K562 (cell line): ENCODE measurements at regions not wholly inside any gene's neighbourhood (a gene's known extent, or its start where the extent isn't known, plus 50 kb on each side); places are given as distances from the start of the nearest gene placed in this dataset.

ENCODE experiments used
- ATAC-seq: fragments of 200-7000 bp; cut with Tn5 transposase; 3 replicates; pipeline ENCODE4 v1.9.1; 2020; ENCODE audit warnings: moderate library complexity
- BruUV-seq: library from RNA; stranded (reverse); fragments of 400-500 nt; replicated peaks from 2 replicates; lab custom pipeline; 2021; lab: Mats Ljungman, UMichigan
- CTCF ChIA-PET: fragments of 300-600 bp; formaldehyde crosslinking; extraction: SDS; loops from one replicate; lab custom pipeline; 2021; ENCODE audit warnings: low intra/inter-chr PET ratio; lab: Yijun Ruan, JAX
- POLR2A ChIA-PET: fragments of 300-600, 350-650 bp; sonication (Branson Sonifier 250); formaldehyde crosslinking; extraction: SDS; loops from one replicate; lab custom pipeline; 2021; ENCODE audit warnings: antibody characterized with exemption, inconsistent platforms; lab: Yijun Ruan, JAX
- DNase-seq, 4 experiments: peaks; one replicate each; pipeline versions ENCODE4 v3.0.0 to v3.0.0-alpha.2; 2011 to 2018; ENCODE audit warnings: low spot score in 3 of 4, mixed read lengths in 3 of 4; ENCODE audit errors: extremely low read depth in 1 of 4
- FAIRE-seq: peaks from 2 replicates; lab custom pipeline; 2011; peaks lifted over from hg19 to GRCh38; lab: Jason Lieb, UNC
- H2AFZ ChIP-seq: 2 replicates; pipeline ENCODE4 v1.6.0; 2011; ENCODE audit warnings: low read depth, low read length, control low read depth, inconsistent platforms
- H3K27ac ChIP-seq: fragments of 200-600 bp; 3 replicates; pipeline ENCODE4 v1.8.0; 2011; ENCODE audit warnings: low read depth, mild to moderate bottlenecking, control low read depth, inconsistent platforms, low read length, moderate library complexity, mixed read lengths; ENCODE audit errors: extremely low read depth
- H3K27me3 ChIP-seq, 2 experiments: fragments of 300-600 bp in 1 of 2; 2 replicates in 1 of 2; 3 replicates in 1 of 2; pipeline versions ENCODE4 v1.6.0 to v1.8.0; 2011; ENCODE audit warnings: inconsistent platforms in 2 of 2, low read length in 2 of 2, mild to moderate bottlenecking in 1 of 2, mixed read lengths in 1 of 2, moderate library complexity in 1 of 2; ENCODE audit not compliant: control insufficient read depth in 2 of 2, insufficient read depth in 2 of 2
- H3K36me3 ChIP-seq: fragments of 300-600 bp; 3 replicates; pipeline ENCODE4 v1.8.0; 2011; ENCODE audit warnings: mild to moderate bottlenecking, low read length, inconsistent platforms; ENCODE audit not compliant: control insufficient read depth, insufficient read depth
- H3K4me1 ChIP-seq, 2 experiments: fragments of 200-600 bp in 1 of 2; replicated peaks in 1 of 2; 2 replicates in 1 of 2; 3 replicates in 1 of 2; pipeline versions ENCODE4 v1.5.1 to v1.8.0; 2011; ENCODE audit warnings: inconsistent platforms in 2 of 2, low read length in 2 of 2, mild to moderate bottlenecking in 1 of 2, mixed read lengths in 1 of 2, moderate library complexity in 1 of 2; ENCODE audit not compliant: control insufficient read depth in 2 of 2, insufficient read depth in 2 of 2
- H3K4me2 ChIP-seq: 2 replicates; pipeline ENCODE4 v1.6.1; 2011; ENCODE audit warnings: low read length, control low read depth, inconsistent platforms, mixed read lengths; ENCODE audit not compliant: insufficient read depth
- H3K4me3 ChIP-seq: fragments of 200-600 bp; sonication (generic), shearing (Covaris generic); 2 replicates; pipeline ENCODE4 v1.5.1; 2016; ENCODE audit warnings: control low read depth, inconsistent platforms
- H3K79me2 ChIP-seq: fragments of 200-600 bp; 3 replicates; pipeline ENCODE4 v1.8.0; 2011; ENCODE audit warnings: low read length, inconsistent platforms; ENCODE audit not compliant: control insufficient read depth, insufficient read depth
- H3K9ac ChIP-seq, 2 experiments: 2 replicates each; pipeline versions ENCODE4 v1.6.0 to v1.6.1; 2011; ENCODE audit warnings: low read depth in 2 of 2, low read length in 2 of 2, control low read depth in 1 of 2, inconsistent platforms in 1 of 2, mild to moderate bottlenecking in 1 of 2, mixed read lengths in 1 of 2; ENCODE audit not compliant: insufficient read depth in 1 of 2
- H3K9me1 ChIP-seq: one replicate; pipeline ENCODE4 v1.6.0; 2011; ENCODE audit warnings: inconsistent platforms, mild to moderate bottlenecking, low read length, moderate library complexity; ENCODE audit not compliant: control insufficient read depth, insufficient read depth
- H3K9me3 ChIP-seq: replicated peaks from 2 replicates; pipeline ENCODE4 v1.5.1; 2011; ENCODE audit warnings: low read depth, low read length, inconsistent platforms; ENCODE audit not compliant: control insufficient read depth, insufficient read depth
- H4K20me1 ChIP-seq: replicated peaks from 2 replicates; pipeline ENCODE4 v1.6.1; 2011; ENCODE audit warnings: low read length, inconsistent platforms, mixed read lengths; ENCODE audit not compliant: control insufficient read depth, insufficient read depth
- ETS2 ChIP-seq: IDR thresholded peaks from 2 replicates; pipeline ENCODE4 v1.6.1; 2016; ENCODE audit warnings: borderline replicate concordance, missing genetic modification characterization, mild to moderate bottlenecking, moderate library complexity, missing compliant biosample characterization; ENCODE audit not compliant: poor library complexity, severe bottlenecking
- GABPA ChIP-seq: fragments of 200-800 bp; sonication (Bioruptor generic); conservative IDR thresholded peaks from 2 replicates; pipeline ENCODE4 v1.6.1; 2016; ENCODE audit warnings: low read depth, missing genetic modification characterization, missing compliant biosample characterization
- IRF1 ChIP-seq: sonication (generic); formaldehyde crosslinking; IDR thresholded peaks from 2 replicates; pipeline ENCODE4 v1.8.0; 2022; ENCODE audit warnings: missing genetic modification reagents, mild to moderate bottlenecking, borderline replicate concordance
- NR4A1 ChIP-seq, 2 experiments: fragments of 250-450 bp in 1 of 2; fragments of 450-650 bp in 1 of 2; sonication (Bioruptor Pico) in 1 of 2; IDR thresholded peaks; 2 replicates each; pipeline versions ENCODE4 v1.4.0 to v1.6.1; 2016 to 2020; ENCODE audit warnings: mild to moderate bottlenecking in 2 of 2, missing compliant biosample characterization in 1 of 2, missing genetic modification characterization in 1 of 2, moderate library complexity in 1 of 2
- OTX1 ChIP-seq: fragments of 450-650 bp; formaldehyde crosslinking; IDR thresholded peaks from 2 replicates; pipeline ENCODE4 v1.4.0; 2022; ENCODE audit warnings: mild to moderate bottlenecking
- PURB ChIP-seq: sonication (generic); formaldehyde crosslinking; IDR thresholded peaks from 2 replicates; pipeline ENCODE4 v1.9.0; 2021; ENCODE audit warnings: low read depth, mild to moderate bottlenecking, missing genetic modification reagents
- RFX7 ChIP-seq: fragments of 250-450 bp; sonication (Bioruptor Pico); IDR thresholded peaks from 2 replicates; pipeline ENCODE4 v1.5.1; 2021; ENCODE audit warnings: mild to moderate bottlenecking
- SAP30 ChIP-seq: fragments of 200-600 bp; sonication (generic); IDR thresholded peaks from 2 replicates; pipeline ENCODE4 v1.6.1; 2012; ENCODE audit warnings: borderline replicate concordance, low read depth, mild to moderate bottlenecking, moderate library complexity, low read length, control low read depth, inconsistent platforms; ENCODE audit not compliant: insufficient read depth, poor library complexity, severe bottlenecking
- TOE1 ChIP-seq, 2 experiments: fragments of 450-650 bp in 1 of 2; sonication (generic) in 1 of 2; formaldehyde crosslinking in 1 of 2; IDR thresholded peaks; 2 replicates each; pipeline versions ENCODE4 v1.7.1 to v1.8.0; 2016 to 2022; ENCODE audit warnings: borderline replicate concordance in 2 of 2, mild to moderate bottlenecking in 2 of 2, antibody characterized with exemption in 1 of 2, inconsistent platforms in 1 of 2, low read depth in 1 of 2, missing genetic modification reagents in 1 of 2, moderate library complexity in 1 of 2
- WGBS: fragments of 100-300 bp; shearing (Covaris generic); methylation state at CpG from one replicate; pipeline ENCODE4 v1.1.6; 2016; ENCODE audit warnings: low coverage, mixed read lengths; ENCODE audit not compliant: insufficient coverage; ENCODE audit errors: missing lambda C conversion rate; 5-methylcytosine and 5-hydroxymethylcytosine counted together
- in situ Hi-C: fragments of 300-500 bp; cut with MboI; formaldehyde crosslinking; loops from 4 replicates; pipeline ENCODE4 v1.15.0; 2018; ENCODE audit warnings: inconsistent platforms, mixed read lengths
- intact Hi-C: fragments of 100-400 bp; cut with micrococcal nuclease; formaldehyde crosslinking; loops from 2 replicates; pipeline ENCODE4 v1.14.2; 2022
- TF ChIP-seq, protein P1 (sequence below): fragments of 200-800 bp; sonication (Bioruptor generic); IDR thresholded peaks from 2 replicates; pipeline ENCODE4 v1.6.1; 2017; ENCODE audit warnings: missing genetic modification characterization, missing compliant biosample characterization
- TF ChIP-seq, protein P2 (sequence below): sonication (generic); formaldehyde crosslinking; IDR thresholded peaks from 2 replicates; pipeline ENCODE4 v1.8.1; 2023; ENCODE audit warnings: mild to moderate bottlenecking, missing genetic modification reagents, moderate library complexity

DNA sequence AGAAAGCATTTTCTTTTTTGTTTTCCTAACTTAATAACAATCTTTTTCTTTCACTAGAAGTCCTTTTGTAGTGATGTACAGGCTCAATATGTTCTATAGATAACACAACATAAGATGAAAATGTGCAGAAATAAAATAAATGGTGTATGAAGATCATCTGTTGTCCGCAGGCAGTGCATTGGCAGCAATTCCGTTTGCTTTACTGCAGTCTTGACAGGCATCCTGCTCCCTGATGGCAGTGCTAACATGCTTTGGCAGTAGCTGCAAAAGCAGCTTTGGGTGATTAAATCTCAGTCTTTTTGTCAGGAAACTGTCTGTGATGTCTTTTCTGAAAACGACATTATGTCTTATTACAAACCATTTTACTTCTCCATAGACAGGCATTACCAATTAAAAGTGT lies 131.4 kb downstream of the TRAM1L1 start:
- WGBS, result 0% methylated on average over 3 of the region's 3 CpGs
- no peaks in the 10 kb centered on the region for H3K9me1 ChIP-seq
- H3K4me2 ChIP-seq, result no peak overlapping the region
- ChIA-PET CTCF (no interaction called here), POLR2A (no interaction called here)
- H4K20me1 ChIP-seq, result no peaks in the 10 kb centered on the region
- H3K4me1 ChIP-seq, result no peaks in the 10 kb centered on the region
- BruUV-seq, result no TSS peak
- H3K36me3 ChIP-seq, result no peaks in the 10 kb centered on the region
- no peak overlapping the region for H2AFZ ChIP-seq
- no peak overlapping the region for H3K27ac ChIP-seq
- in situ Hi-C loops (no loop called here), intact Hi-C loops (no loop called here)
- DNase-seq (no peak), FAIRE-seq (no peak), ATAC-seq (no peak)
- no peaks in the 10 kb centered on the region for H3K79me2 ChIP-seq
- H3K27me3 ChIP-seq, result no peaks in the 10 kb centered on the region
- no peak overlapping the region for H3K9ac ChIP-seq
- no peak overlapping the region for H3K4me3 ChIP-seq
- H3K9me3 ChIP-seq, result no peaks in the 10 kb centered on the region
- TF ChIP-seq GABPA (tag), result no peak
- no peak for TF ChIP-seq ETS2 (tag)
- no peak for TF ChIP-seq IRF1 (CRISPR knock-in tag)
- no peak for TF ChIP-seq NR4A1 (CRISPR knock-in tag; IDR thresholded peaks at IDR 0.05)
- TF ChIP-seq NR4A1 (tag; IDR thresholded peaks at IDR 0.05), result no peak
- TF ChIP-seq, protein P1, sequence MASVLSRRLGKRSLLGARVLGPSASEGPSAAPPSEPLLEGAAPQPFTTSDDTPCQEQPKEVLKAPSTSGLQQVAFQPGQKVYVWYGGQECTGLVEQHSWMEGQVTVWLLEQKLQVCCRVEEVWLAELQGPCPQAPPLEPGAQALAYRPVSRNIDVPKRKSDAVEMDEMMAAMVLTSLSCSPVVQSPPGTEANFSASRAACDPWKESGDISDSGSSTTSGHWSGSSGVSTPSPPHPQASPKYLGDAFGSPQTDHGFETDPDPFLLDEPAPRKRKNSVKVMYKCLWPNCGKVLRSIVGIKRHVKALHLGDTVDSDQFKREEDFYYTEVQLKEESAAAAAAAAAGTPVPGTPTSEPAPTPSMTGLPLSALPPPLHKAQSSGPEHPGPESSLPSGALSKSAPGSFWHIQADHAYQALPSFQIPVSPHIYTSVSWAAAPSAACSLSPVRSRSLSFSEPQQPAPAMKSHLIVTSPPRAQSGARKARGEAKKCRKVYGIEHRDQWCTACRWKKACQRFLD, result no peak
- TF ChIP-seq SAP30, result no peak
- no peak for TF ChIP-seq RFX7 (CRISPR knock-in tag)
- TF ChIP-seq TOE1 (IDR thresholded peaks at IDR 0.05; ENCODE audit: borderline replicate concordance), result no peak
- no peak for TF ChIP-seq TOE1 (CRISPR knock-in tag; IDR thresholded peaks at IDR 0.05; ENCODE audit: borderline replicate concordance, low read depth)
- TF ChIP-seq, protein P2, sequence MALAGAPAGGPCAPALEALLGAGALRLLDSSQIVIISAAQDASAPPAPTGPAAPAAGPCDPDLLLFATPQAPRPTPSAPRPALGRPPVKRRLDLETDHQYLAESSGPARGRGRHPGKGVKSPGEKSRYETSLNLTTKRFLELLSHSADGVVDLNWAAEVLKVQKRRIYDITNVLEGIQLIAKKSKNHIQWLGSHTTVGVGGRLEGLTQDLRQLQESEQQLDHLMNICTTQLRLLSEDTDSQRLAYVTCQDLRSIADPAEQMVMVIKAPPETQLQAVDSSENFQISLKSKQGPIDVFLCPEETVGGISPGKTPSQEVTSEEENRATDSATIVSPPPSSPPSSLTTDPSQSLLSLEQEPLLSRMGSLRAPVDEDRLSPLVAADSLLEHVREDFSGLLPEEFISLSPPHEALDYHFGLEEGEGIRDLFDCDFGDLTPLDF (CRISPR knock-in tag), result no peak
- no peak for TF ChIP-seq PURB (CRISPR knock-in tag)
- no peak for TF ChIP-seq OTX1 (CRISPR knock-in tag)
